PFSK-1 (cell line): ENCODE measurements at regions not wholly inside any gene's neighbourhood (a gene's known extent, or its start where the extent isn't known, plus 50 kb on each side); places are given as distances from the start of the nearest gene placed in this dataset.

Source experiments
- FOXP2 ChIP-seq: optimal IDR thresholded peaks from 2 replicates; pipeline ENCODE3; 2011; ENCODE audit warnings: borderline replicate concordance, control low read depth, inconsistent platforms; ENCODE audit not compliant: insufficient read depth; ENCODE audit errors: extremely low read length, extremely low read depth
- POLR2AphosphoS5 ChIP-seq: IDR thresholded peaks from 2 replicates; pipeline ENCODE4 v1.6.1; 2012; ENCODE audit warnings: low read depth, mild to moderate bottlenecking, control low read depth, low read length, moderate library complexity
- REST ChIP-seq, 2 experiments: IDR thresholded peaks; 2 replicates each; pipeline versions ENCODE4 v1.6.1 to v1.8.0; 2011 to 2012; ENCODE audit warnings: low read depth in 2 of 2, low read length in 2 of 2, control low read depth in 1 of 2, inconsistent platforms in 1 of 2, mild to moderate bottlenecking in 1 of 2, moderate library complexity in 1 of 2; ENCODE audit not compliant: insufficient read depth in 1 of 2
- SIN3A ChIP-seq: IDR thresholded peaks from 2 replicates; pipeline ENCODE4 v1.6.1; 2012; ENCODE audit warnings: mild to moderate bottlenecking, low read length, moderate library complexity, borderline replicate concordance; ENCODE audit not compliant: insufficient read depth
- TAF1 ChIP-seq: IDR thresholded peaks from 2 replicates; pipeline ENCODE4 v1.6.1; 2012; ENCODE audit warnings: low read length, control low read depth, borderline replicate concordance; ENCODE audit not compliant: insufficient read depth

DNA sequence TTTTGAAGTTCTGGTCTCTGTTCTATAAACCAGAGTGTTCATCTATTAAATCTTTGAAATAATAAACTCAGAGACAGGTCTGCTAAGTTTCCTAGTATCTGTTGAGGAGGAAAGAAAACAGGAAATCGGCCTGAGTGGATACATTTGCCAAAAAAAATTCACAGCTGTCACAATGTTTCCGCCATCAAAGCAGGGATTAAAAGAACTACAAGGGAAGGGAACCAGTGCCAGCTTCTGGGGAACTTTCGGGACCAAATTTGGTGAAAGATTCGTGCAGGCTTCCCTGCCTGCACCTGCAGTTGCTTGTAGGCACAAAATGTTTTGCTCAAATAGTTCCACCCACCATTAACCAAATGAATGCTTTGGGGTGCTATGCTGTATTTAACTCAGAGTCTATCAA is 267.5 kb downstream of the MSX2 start:
- TF ChIP-seq FOXP2: no peak
- TF ChIP-seq SIN3A: no peak
- TF ChIP-seq REST (IDR thresholded peaks at IDR 0.05; ENCODE audit: insufficient read depth in 1 of 2, low read depth in 2 of 2, low read length in 2 of 2): no peak
- no peak for TF ChIP-seq POLR2AphosphoS5
- no peak for TF ChIP-seq TAF1

DNA sequence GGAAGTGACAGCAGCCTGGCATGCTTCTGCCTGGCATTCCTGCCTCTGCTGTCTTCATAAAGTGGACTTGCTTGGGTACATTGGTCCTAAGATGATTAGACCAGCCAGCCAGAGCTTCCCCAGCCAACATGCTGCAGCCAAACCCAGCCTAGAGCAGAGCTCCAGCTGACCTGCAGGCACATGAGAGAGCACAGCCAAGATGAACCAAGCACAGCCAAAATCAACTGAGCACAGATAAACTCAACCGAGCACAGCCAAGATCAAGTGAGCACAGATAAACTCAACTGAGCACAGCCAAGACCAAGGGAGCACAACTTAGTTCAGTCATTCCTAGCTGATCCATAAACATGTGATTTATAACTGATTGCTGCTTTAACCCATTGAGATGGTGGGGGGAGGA is 266.5 kb downstream of the MSX2 start:
- no peak for TF ChIP-seq SIN3A
- no peak for TF ChIP-seq POLR2AphosphoS5
- no peak for TF ChIP-seq REST (IDR thresholded peaks at IDR 0.05; ENCODE audit: insufficient read depth in 1 of 2, low read depth in 2 of 2, low read length in 2 of 2)
- TF ChIP-seq FOXP2: no peak
- no peak for TF ChIP-seq TAF1

DNA sequence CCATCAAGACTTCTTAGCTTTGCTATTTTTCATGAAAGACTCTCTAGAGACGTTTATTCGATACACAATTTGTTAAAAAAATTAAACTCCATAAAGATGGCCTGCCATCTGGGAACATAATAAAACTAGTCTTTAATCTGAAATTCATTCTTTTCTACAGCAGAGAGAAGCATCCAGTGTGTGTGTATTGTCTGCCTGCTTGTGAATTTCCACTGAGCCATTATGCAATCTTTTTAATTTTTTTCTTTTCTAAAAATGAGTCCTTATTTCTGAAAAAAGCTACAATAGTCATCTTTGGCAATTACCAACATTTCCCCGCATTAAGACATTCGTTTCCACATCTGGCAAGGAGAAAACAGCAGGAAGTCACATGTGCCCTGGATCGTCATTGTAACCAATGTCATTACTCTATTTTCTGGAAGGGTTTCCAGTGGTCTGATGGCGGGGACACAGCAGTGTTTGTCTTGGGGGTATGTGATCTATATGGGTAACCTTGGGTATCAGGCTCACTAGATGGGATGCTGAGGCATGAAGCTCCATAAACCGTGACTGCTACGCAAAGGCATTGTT is 263.1 kb downstream of the MSX2 start:
- no peak for TF ChIP-seq POLR2AphosphoS5
- no peak for TF ChIP-seq TAF1
- no peak for TF ChIP-seq REST (IDR thresholded peaks at IDR 0.05; ENCODE audit: insufficient read depth in 1 of 2, low read depth in 2 of 2, low read length in 2 of 2)
- no peak for TF ChIP-seq FOXP2
- TF ChIP-seq SIN3A: no peak

DNA sequence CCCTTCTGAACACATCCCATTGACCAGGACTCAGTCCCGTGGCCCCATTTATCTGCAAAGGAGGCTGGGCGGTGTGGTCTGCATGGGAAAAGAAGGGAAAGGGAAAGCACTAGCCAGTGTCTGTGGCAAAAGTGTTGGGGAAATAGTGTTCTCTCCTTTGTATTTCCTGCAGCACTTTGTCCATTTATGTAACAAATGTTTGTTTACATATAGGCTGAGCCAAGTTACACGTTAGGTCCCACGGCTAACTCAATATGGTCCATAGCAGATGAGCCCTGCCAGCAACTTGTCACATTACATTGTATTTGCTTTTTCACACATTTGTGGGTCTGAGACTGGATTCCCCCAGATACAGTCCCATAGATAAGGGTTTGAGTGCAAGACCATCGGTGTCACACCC is 260.5 kb downstream of the MSX2 start:
- TF ChIP-seq SIN3A: no peak
- TF ChIP-seq TAF1: no peak
- TF ChIP-seq FOXP2: no peak
- TF ChIP-seq POLR2AphosphoS5: no peak
- no peak for TF ChIP-seq REST (IDR thresholded peaks at IDR 0.05; ENCODE audit: insufficient read depth in 1 of 2, low read depth in 2 of 2, low read length in 2 of 2)

DNA sequence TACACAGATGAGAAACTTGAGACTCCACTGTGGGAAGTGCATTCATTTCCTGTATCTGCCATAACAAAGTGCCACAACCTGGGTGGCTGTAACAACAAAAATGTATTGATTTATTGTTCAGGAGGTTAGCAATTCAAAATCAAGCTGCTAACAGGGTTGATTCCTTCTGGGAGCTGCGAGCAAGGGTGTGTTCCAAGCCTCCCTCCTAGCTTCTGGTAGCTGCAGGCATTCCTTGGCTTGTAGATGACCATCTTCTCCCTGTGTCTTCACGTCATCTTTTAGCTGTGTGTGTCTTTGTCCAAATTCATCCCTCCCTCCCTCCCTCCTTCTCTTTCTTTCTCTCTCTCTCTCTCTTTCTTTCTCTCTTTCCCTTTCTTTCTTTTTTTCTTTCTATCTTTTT is 258.1 kb downstream of the MSX2 start:
- TF ChIP-seq FOXP2 (no peak), REST (IDR thresholded peaks at IDR 0.05; ENCODE audit: insufficient read depth in 1 of 2, low read depth in 2 of 2, low read length in 2 of 2) (no peak), TAF1 (no peak), POLR2AphosphoS5 (no peak), SIN3A (no peak)
